ENCODE measurements at regions not wholly inside any gene's neighbourhood (a gene's known extent, or its start where the extent isn't known, plus 50 kb on each side); places are given as distances from the start of the nearest gene placed in this dataset.
"Not testable (repeated sequence)": the region's sequence is repeated elsewhere in the genome, so short reads cannot be mapped to it uniquely, and the experiment has no call there.

GRCh38 chr2:57707794-57708193, 338.8 kb upstream of the VRK2 start:
- H3K36me3 Mint-ChIP-seq (ENCODE audit: low read depth); H3K27ac Mint-ChIP-seq; H3K9me3 Mint-ChIP-seq; ATAC-seq; DNase-seq; H3K4me3 Mint-ChIP-seq; H3K4me1 Mint-ChIP-seq; H3K27me3 Mint-ChIP-seq: not testable (repeated sequence)

- Mint-ChIP-seq H3K27me3 (no peaks in the 10 kb centered on the region), H3K9me3 (no peaks in the 10 kb centered on the region), H3K4me1 (no peaks in the 10 kb centered on the region), H3K4me3 (no peak overlapping the region), H3K36me3 (ENCODE audit: low read depth) (no peaks in the 10 kb centered on the region), H3K27ac (no peak overlapping the region)
- no peak for ATAC-seq
- no peak for DNase-seq
These were observed 334.6 kb upstream of the VRK2 start for GRCh38 chr2:57711991-57712390.

- no peak overlapping the region for H3K27ac Mint-ChIP-seq
- H3K27me3 Mint-ChIP-seq = peaks cover 3% of the 10 kb centered on the region
- H3K9me3 Mint-ChIP-seq = no peaks in the 10 kb centered on the region
- ATAC-seq (peak; percentile 92), DNase-seq (peak; percentile 25)
- no peaks in the 10 kb centered on the region for H3K36me3 Mint-ChIP-seq (ENCODE audit: low read depth)
- peaks cover 3% of the 10 kb centered on the region for H3K4me1 Mint-ChIP-seq
- H3K4me3 Mint-ChIP-seq = no peak overlapping the region
These were observed 325.6 kb upstream of the VRK2 start for GRCh38 chr2:57720728-57721627.

- H3K9me3 Mint-ChIP-seq = no peaks in the 10 kb centered on the region
- no peak overlapping the region for H3K27ac Mint-ChIP-seq
- DNase-seq = no peak
- peaks cover 6% of the 10 kb centered on the region for H3K4me1 Mint-ChIP-seq
- no peaks in the 10 kb centered on the region for H3K36me3 Mint-ChIP-seq (ENCODE audit: low read depth)
- no peak overlapping the region for H3K4me3 Mint-ChIP-seq
- no peak for ATAC-seq
- peaks cover 3% of the 10 kb centered on the region for H3K27me3 Mint-ChIP-seq
These were observed 321.2 kb upstream of the VRK2 start for GRCh38 chr2:57725337-57725947.

- ATAC-seq = no peak
- Mint-ChIP-seq H3K36me3 (ENCODE audit: low read depth) (no peaks in the 10 kb centered on the region), H3K4me1 (peaks cover 3% of the 10 kb centered on the region), H3K27me3 (peaks cover 3% of the 10 kb centered on the region), H3K9me3 (no peaks in the 10 kb centered on the region), H3K4me3 (no peak overlapping the region), H3K27ac (no peak overlapping the region)
- DNase-seq = no peak
These were observed 320.3 kb upstream of the VRK2 start for GRCh38 chr2:57726294-57726693.

- no peaks in the 10 kb centered on the region for H3K9me3 Mint-ChIP-seq
- ATAC-seq (no peak), DNase-seq (no peak)
- H3K36me3 Mint-ChIP-seq (ENCODE audit: low read depth) = no peaks in the 10 kb centered on the region
- H3K4me1 Mint-ChIP-seq = peaks cover 3% of the 10 kb centered on the region
- H3K27ac Mint-ChIP-seq = no peak overlapping the region
- H3K4me3 Mint-ChIP-seq = no peak overlapping the region
- peaks cover 3% of the 10 kb centered on the region for H3K27me3 Mint-ChIP-seq
These were observed 317.9 kb upstream of the VRK2 start for GRCh38 chr2:57728691-57729090.

GRCh38 chr2:57733956-57734355, 312.6 kb upstream of the VRK2 start:
- Mint-ChIP-seq H3K36me3 (ENCODE audit: low read depth) (no peaks in the 10 kb centered on the region), H3K27ac (no peak overlapping the region), H3K4me1 (no peaks in the 10 kb centered on the region), H3K27me3 (no peaks in the 10 kb centered on the region), H3K9me3 (peaks cover 5% of the 10 kb centered on the region), H3K4me3 (no peak overlapping the region)
- no peak for ATAC-seq
- no peak for DNase-seq

GRCh38 chr2:57740891-57741290, 305.7 kb upstream of the VRK2 start:
- no peaks in the 10 kb centered on the region for H3K4me1 Mint-ChIP-seq
- H3K9me3 Mint-ChIP-seq = no peaks in the 10 kb centered on the region
- ATAC-seq = no peak
- DNase-seq = no peak
- H3K4me3 Mint-ChIP-seq = no peak overlapping the region
- no peaks in the 10 kb centered on the region for H3K36me3 Mint-ChIP-seq (ENCODE audit: low read depth)
- no peak overlapping the region for H3K27ac Mint-ChIP-seq
- H3K27me3 Mint-ChIP-seq = no peaks in the 10 kb centered on the region

- Mint-ChIP-seq H3K36me3 (ENCODE audit: low read depth) (no peaks in the 10 kb centered on the region), H3K4me1 (no peaks in the 10 kb centered on the region), H3K4me3 (no peak overlapping the region), H3K27ac (no peak overlapping the region), H3K9me3 (no peaks in the 10 kb centered on the region), H3K27me3 (peaks cover under 1% of the 10 kb centered on the region)
- ATAC-seq (no peak), DNase-seq (no peak)
These were observed 293.0 kb upstream of the VRK2 start for GRCh38 chr2:57753636-57754035.

- ATAC-seq (no peak), DNase-seq (no peak)
- Mint-ChIP-seq H3K27ac (no peak overlapping the region), H3K36me3 (ENCODE audit: low read depth) (no peaks in the 10 kb centered on the region), H3K9me3 (no peaks in the 10 kb centered on the region), H3K27me3 (peaks cover 1% of the 10 kb centered on the region), H3K4me3 (no peak overlapping the region), H3K4me1 (peaks cover 6% of the 10 kb centered on the region)
These were observed 287.9 kb upstream of the VRK2 start for GRCh38 chr2:57758686-57759085.

GRCh38 chr2:57759131-57759530, 287.5 kb upstream of the VRK2 start:
- H3K36me3 Mint-ChIP-seq (ENCODE audit: low read depth) = no peaks in the 10 kb centered on the region
- ATAC-seq = no peak
- peaks cover 6% of the 10 kb centered on the region for H3K4me1 Mint-ChIP-seq
- peaks cover 1% of the 10 kb centered on the region for H3K27me3 Mint-ChIP-seq
- no peaks in the 10 kb centered on the region for H3K9me3 Mint-ChIP-seq
- no peak for DNase-seq
- no peak overlapping the region for H3K4me3 Mint-ChIP-seq
- no peak overlapping the region for H3K27ac Mint-ChIP-seq

GRCh38 chr2:57759822-57760300, 286.7 kb upstream of the VRK2 start:
- Mint-ChIP-seq H3K27ac (no peak overlapping the region), H3K27me3 (peaks cover 1% of the 10 kb centered on the region), H3K4me3 (peak overlapping the region; percentile 13), H3K9me3 (no peaks in the 10 kb centered on the region), H3K36me3 (ENCODE audit: low read depth) (no peaks in the 10 kb centered on the region), H3K4me1 (peaks cover 6% of the 10 kb centered on the region)
- ATAC-seq = peak; percentile 88
- DNase-seq = peak; percentile 87

GRCh38 chr2:57760381-57760801, 286.2 kb upstream of the VRK2 start:
- peak overlapping the region; percentile 13 for H3K4me3 Mint-ChIP-seq
- no peak for ATAC-seq
- DNase-seq = no peak
- H3K36me3 Mint-ChIP-seq (ENCODE audit: low read depth) = no peaks in the 10 kb centered on the region
- no peaks in the 10 kb centered on the region for H3K9me3 Mint-ChIP-seq
- H3K4me1 Mint-ChIP-seq = peaks cover 6% of the 10 kb centered on the region
- H3K27ac Mint-ChIP-seq = no peak overlapping the region
- H3K27me3 Mint-ChIP-seq = peaks cover 1% of the 10 kb centered on the region

GRCh38 chr2:57776916-57777315, 269.7 kb upstream of the VRK2 start:
- no peaks in the 10 kb centered on the region for H3K4me1 Mint-ChIP-seq
- no peaks in the 10 kb centered on the region for H3K27me3 Mint-ChIP-seq
- no peak for DNase-seq
- ATAC-seq = no peak
- H3K27ac Mint-ChIP-seq = no peak overlapping the region
- no peak overlapping the region for H3K4me3 Mint-ChIP-seq
- H3K9me3 Mint-ChIP-seq = no peaks in the 10 kb centered on the region
- H3K36me3 Mint-ChIP-seq (ENCODE audit: low read depth) = peaks cover 2% of the 10 kb centered on the region

GRCh38 chr2:57782587-57782986, 264.0 kb upstream of the VRK2 start:
- Mint-ChIP-seq H3K27me3 (no peaks in the 10 kb centered on the region), H3K9me3 (no peaks in the 10 kb centered on the region), H3K4me3 (no peak overlapping the region), H3K27ac (no peak overlapping the region), H3K36me3 (ENCODE audit: low read depth) (peaks cover 2% of the 10 kb centered on the region), H3K4me1 (no peaks in the 10 kb centered on the region)
- no peak for ATAC-seq
- no peak for DNase-seq

Measured in activated naive CD8-positive, alpha-beta T cell treated with anti-CD3 and anti-CD28 coated beads, Interleukin-2, amount 50 U/mL, for 24 hours (primary cell).